NCI-H146 (cell line): ENCODE measurements at regions not wholly inside any gene's neighbourhood (a gene's known extent, or its start where the extent isn't known, plus 50 kb on each side); places are given as distances from the start of the nearest gene placed in this dataset.
"Not testable (repeated sequence)": the region's sequence is repeated elsewhere in the genome, so short reads cannot be mapped to it uniquely, and the experiment has no call there.

Source experiments
- DNase-seq: peaks from one replicate; lab custom pipeline; 2025; lab: John Stamatoyannopoulos, UW

DNA sequence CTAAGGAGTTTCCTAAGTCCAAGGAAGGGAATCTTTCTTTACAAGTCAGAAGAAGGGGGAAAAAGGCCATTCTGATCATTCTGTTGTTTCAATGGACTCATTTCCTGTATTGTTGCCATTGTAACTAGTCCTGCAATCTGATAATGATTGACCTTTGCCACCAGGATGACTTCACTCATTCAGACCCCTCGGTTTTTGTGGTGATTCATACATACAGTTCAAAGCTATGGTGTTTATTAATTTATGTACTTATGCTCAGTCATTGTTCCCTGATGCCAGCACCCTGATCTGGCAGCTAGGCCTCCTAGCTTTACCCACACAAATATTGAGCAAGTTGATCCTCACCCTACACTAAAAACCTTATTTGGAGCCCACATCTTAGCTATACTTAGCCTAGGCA is 57.6 kb upstream of the ZNF519 start:
- DNase-seq, result no peak

DNA sequence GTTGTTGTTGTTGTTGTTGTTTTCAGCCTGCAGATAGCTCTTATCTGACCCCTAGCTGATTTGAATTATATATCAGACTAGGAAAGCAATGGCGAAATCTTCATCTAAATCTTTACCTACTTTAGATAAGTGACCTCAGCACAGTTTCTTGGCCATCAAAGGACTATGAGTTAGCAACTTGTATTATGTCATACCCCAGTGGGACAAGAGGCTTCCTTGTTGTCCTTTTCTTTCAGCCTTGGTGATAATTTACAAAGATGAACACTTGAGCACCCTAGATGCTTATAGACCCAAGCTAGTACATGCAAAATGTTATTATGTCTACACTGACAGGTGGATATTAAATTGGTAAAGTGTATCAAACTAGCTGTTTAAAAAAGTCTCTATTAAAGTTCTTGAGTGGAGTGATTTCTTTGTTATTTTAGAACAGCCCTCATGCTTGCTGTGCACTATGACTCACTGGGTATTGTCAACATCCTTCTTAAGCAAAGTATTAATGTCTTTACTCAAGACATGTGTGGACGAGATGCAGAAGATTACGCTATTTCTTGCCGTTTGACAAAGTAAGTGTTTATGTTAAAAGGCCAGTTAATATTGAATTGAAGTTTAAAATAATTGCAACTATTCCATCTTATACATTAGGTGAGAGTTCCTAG is 56.6 kb upstream of the ZNF519 start:
- not testable (repeated sequence) for DNase-seq
